Breast epithelium (tissue), 4 donors: ENCODE measurements at regions not wholly inside any gene's neighbourhood (a gene's known extent, or its start where the extent isn't known, plus 50 kb on each side); places are given as distances from the start of the nearest gene placed in this dataset.
"Not testable (repeated sequence)": the region's sequence is repeated elsewhere in the genome, so short reads cannot be mapped to it uniquely, and the experiment has no call there.

Source experiments
- DNase-seq, 2 donors: peaks; one replicate each; pipeline ENCODE4 v3.0.0-alpha.2; 2019; ENCODE audit warnings: low spot score in 2 of 2
- H3K27ac ChIP-seq, 2 donors: fragments of 200-600 bp; sonication (generic) in 1 of 2; one replicate each; pipeline ENCODE4 v1.5.1; 2016 to 2019; ENCODE audit warnings: mild to moderate bottlenecking in 1 of 2
- H3K27me3 ChIP-seq, 2 donors: fragments of 200-600 bp; sonication (generic) in 1 of 2; one replicate each; pipeline versions ENCODE4 v1.5.1 to v1.6.0; 2017 to 2019; ENCODE audit warnings: control low read depth in 1 of 2, mild to moderate bottlenecking in 1 of 2
- H3K36me3 ChIP-seq: fragments of 200-600 bp; one replicate; pipeline ENCODE4 v1.5.1; 2019
- H3K4me1 ChIP-seq, 2 donors: fragments of 200-600 bp; sonication (generic); one replicate each; pipeline ENCODE4 v1.5.1; 2016 to 2019; ENCODE audit warnings: control low read depth in 1 of 2
- H3K4me3 ChIP-seq, 3 donors: fragments of 200-600 bp; sonication (generic); 1 replicate in 2 of 3; 2 replicates in 1 of 3; pipeline ENCODE4 v1.5.1; 2016 to 2019; ENCODE audit warnings: mild to moderate bottlenecking in 3 of 3, moderate library complexity in 2 of 3
- H3K9me3 ChIP-seq, 2 donors: fragments of 200-600 bp; sonication (generic) in 1 of 2; one replicate each; pipeline ENCODE4 v1.5.1; 2016 to 2019; ENCODE audit warnings: control low read depth in 1 of 2
- POLR2A ChIP-seq: fragments of 450-650 bp; IDR thresholded peaks from one replicate; pipeline ENCODE4 v1.6.1; 2016; ENCODE audit warnings: antibody characterized with exemption, mild to moderate bottlenecking, moderate library complexity
- POLR2AphosphoS5 ChIP-seq, 3 donors: sonication (generic); formaldehyde crosslinking; IDR thresholded peaks; one replicate each; pipeline ENCODE4 v1.6.1; 2017; ENCODE audit warnings: antibody characterized with exemption in 3 of 3
- intact Hi-C: fragments of 100-400 bp; cut with DNase I; formaldehyde crosslinking; loops from one replicate; pipeline ENCODE4 v1.15.1; 2023; ENCODE audit warnings: low total_unique reads
- TF ChIP-seq, protein P1 (sequence below), 3 donors: fragments of 450-650 bp; IDR thresholded peaks; one replicate each; pipeline ENCODE4 v1.5.1; 2016 to 2017; ENCODE audit warnings: antibody characterized with exemption in 3 of 3, mild to moderate bottlenecking in 3 of 3, moderate library complexity in 3 of 3

DNA sequence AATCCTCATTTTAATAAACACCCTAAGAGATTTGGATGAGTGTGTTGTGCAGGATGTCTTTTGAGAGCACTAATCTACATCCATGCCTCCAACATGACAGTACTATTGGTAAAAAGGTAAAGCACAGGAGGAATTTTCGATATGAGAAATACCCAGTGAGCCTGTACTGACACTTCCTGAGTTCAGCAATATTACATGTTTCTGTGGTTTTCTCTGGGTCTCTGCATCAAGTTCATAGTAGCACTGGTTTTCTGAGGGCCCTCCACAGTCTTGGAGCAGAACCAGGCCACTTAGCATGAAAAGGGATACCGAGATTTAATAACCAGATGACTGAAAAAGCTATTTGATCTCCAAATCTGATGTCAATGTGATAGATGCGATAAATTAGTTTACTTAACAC is 524.1 kb downstream of the TMEM38B start:
- no peaks in the 10 kb centered on the region for H3K27me3 ChIP-seq
- no peak overlapping the region for H3K4me3 ChIP-seq
- H3K9me3 ChIP-seq: no peaks in the 10 kb centered on the region
- TF ChIP-seq POLR2AphosphoS5 (IDR thresholded peaks at IDR 0.05) (no peak), POLR2A (no peak)
- TF ChIP-seq, protein P1, sequence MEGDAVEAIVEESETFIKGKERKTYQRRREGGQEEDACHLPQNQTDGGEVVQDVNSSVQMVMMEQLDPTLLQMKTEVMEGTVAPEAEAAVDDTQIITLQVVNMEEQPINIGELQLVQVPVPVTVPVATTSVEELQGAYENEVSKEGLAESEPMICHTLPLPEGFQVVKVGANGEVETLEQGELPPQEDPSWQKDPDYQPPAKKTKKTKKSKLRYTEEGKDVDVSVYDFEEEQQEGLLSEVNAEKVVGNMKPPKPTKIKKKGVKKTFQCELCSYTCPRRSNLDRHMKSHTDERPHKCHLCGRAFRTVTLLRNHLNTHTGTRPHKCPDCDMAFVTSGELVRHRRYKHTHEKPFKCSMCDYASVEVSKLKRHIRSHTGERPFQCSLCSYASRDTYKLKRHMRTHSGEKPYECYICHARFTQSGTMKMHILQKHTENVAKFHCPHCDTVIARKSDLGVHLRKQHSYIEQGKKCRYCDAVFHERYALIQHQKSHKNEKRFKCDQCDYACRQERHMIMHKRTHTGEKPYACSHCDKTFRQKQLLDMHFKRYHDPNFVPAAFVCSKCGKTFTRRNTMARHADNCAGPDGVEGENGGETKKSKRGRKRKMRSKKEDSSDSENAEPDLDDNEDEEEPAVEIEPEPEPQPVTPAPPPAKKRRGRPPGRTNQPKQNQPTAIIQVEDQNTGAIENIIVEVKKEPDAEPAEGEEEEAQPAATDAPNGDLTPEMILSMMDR (IDR thresholded peaks at IDR 0.05): no peak
- no peak overlapping the region for H3K27ac ChIP-seq
- DNase-seq: no peak
- no peaks in the 10 kb centered on the region for H3K4me1 ChIP-seq
- H3K36me3 ChIP-seq: no peaks in the 10 kb centered on the region
- intact Hi-C loops: no loop called here

DNA sequence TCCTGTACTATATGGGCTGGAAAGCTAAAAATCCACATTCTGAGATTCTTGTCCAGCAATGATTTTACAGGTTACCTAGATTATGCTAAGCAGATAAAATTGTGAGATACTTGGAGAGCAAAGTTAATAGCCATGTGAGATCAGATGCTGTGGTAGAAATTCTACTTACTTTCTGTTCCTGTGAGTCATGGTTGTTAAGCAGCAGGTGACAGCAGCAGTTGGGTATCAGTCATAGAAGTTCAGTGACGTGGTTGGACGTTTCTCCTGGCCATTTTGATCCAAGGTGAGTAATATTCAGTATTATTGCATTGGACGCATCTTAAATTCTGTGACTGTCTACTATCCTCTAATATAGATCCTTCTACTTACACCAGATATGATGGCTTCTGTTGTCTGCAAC is 524.5 kb downstream of the TMEM38B start:
- Histone ChIP-seq H3K27ac (no peak overlapping the region), H3K9me3 (no peaks in the 10 kb centered on the region), H3K27me3 (no peaks in the 10 kb centered on the region), H3K36me3 (no peaks in the 10 kb centered on the region), H3K4me1 (no peaks in the 10 kb centered on the region), H3K4me3 (no peak overlapping the region)
- intact Hi-C loops: no loop called here
- TF ChIP-seq, protein P1 (IDR thresholded peaks at IDR 0.05): no peak
- TF ChIP-seq POLR2AphosphoS5 (IDR thresholded peaks at IDR 0.05) (no peak), POLR2A (no peak)
- no peak for DNase-seq

DNA sequence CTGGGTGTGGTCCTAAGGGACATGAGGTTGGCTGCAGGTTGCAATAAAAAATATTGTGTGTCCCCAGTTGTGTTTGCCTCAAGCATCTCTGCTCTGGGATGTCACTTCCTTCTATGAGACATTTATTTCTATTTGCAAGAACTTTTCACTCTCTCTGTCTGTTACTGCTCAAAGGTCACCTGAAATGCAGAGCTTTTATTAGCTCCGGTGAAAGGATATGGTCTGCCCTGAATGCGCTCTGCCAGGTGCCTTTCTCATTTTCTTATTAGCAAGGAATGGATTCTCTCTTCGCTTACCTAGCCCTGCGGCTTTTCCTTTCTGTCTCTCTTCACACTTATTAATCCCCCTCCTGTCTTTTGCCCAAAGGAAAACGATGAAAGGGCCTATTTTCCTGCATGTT is 526.1 kb downstream of the TMEM38B start:
- intact Hi-C loops: no loop called here

DNA sequence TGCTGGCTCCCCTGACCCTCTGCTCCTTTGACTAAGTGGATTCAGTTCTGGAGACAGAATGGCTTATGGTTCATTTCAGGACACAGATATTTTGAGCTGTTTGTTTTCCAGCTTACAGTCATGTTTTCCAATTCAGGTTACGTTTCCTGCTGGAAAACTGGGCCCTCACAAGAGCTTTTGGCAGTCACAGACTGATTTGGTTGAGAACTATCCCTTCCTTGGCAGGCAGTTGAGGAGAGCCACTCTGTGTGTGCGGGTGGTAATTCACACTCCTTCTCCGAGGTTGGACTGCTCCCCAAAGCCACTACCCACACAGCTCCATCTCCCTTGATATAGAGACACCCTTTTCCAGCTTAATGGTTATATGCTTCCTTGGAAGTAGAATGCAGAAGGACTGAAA is 534.5 kb downstream of the TMEM38B start:
- no peaks in the 10 kb centered on the region for H3K9me3 ChIP-seq
- no peak overlapping the region for H3K27ac ChIP-seq
- no peak for DNase-seq
- no peaks in the 10 kb centered on the region for H3K27me3 ChIP-seq
- no peaks in the 10 kb centered on the region for H3K4me1 ChIP-seq
- TF ChIP-seq POLR2AphosphoS5 (IDR thresholded peaks at IDR 0.05) (no peak), POLR2A (no peak)
- TF ChIP-seq, protein P1 (IDR thresholded peaks at IDR 0.05): no peak
- H3K36me3 ChIP-seq: no peaks in the 10 kb centered on the region
- H3K4me3 ChIP-seq: no peak overlapping the region
- intact Hi-C loops: no loop called here

More for the DNA sequence above, 526.1 kb downstream of the TMEM38B start:
- Histone ChIP-seq H3K27ac (no peak overlapping the region), H3K9me3 (no peaks in the 10 kb centered on the region), H3K36me3 (no peaks in the 10 kb centered on the region), H3K27me3 (no peaks in the 10 kb centered on the region), H3K4me1 (no peaks in the 10 kb centered on the region), H3K4me3 (no peak overlapping the region)
- TF ChIP-seq POLR2AphosphoS5 (IDR thresholded peaks at IDR 0.05): no peak
- TF ChIP-seq, protein P1 (IDR thresholded peaks at IDR 0.05): no peak
- TF ChIP-seq POLR2A: no peak
- DNase-seq: no peak

DNA sequence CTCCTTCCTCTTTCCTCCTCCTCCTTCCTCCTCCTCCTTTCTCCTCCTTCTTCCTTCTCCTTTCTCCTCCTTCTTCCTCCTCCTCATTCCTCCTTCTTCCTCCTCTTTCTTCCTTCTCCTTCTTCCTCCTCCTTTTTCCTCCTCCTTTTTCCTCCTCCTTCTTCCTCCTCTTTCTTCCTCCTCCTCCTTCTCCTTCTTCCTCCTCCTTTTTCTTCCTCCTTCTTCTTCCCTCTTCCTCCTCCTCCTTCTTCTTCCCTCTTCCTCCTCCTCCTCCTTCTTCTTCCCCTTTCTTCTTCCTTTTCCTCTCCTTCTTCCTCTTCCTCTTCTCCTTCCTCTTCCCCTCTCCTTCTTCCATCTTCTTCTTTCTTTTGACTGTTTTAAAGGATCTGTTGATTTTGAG is 538.8 kb downstream of the TMEM38B start:
- TF ChIP-seq, protein P1 (IDR thresholded peaks at IDR 0.05): no peak
- no peak for DNase-seq
- no peaks in the 10 kb centered on the region for H3K36me3 ChIP-seq
- H3K9me3 ChIP-seq: no peaks in the 10 kb centered on the region
- H3K4me1 ChIP-seq: no peaks in the 10 kb centered on the region
- no peak overlapping the region for H3K4me3 ChIP-seq
- no peak overlapping the region for H3K27ac ChIP-seq
- H3K27me3 ChIP-seq: no peaks in the 10 kb centered on the region
- intact Hi-C loops: no loop called here

DNA sequence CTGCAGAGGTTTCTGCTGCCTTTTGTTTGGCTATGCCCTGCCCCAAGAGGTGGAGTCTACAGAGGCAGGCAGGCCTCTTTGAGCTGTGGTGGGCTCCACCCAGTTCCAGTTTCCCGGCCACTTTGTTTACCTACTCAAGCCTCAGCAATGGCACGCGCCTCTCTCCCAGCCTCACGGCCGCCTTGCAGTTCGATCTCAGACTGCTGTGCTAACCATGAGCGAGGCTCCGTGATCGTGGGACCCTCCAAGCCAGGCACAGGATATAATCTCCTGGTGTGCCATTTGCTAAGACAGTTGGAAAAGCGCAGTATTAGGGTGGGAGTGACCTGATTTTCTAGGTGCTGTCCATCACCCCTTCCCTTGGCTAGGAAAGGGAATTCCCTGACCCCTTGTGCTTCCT is 566.6 kb downstream of the TMEM38B start:
- H3K9me3 ChIP-seq, H3K27me3 ChIP-seq, DNase-seq, H3K27ac ChIP-seq, H3K4me3 ChIP-seq, H3K4me1 ChIP-seq, intact Hi-C loops, H3K36me3 ChIP-seq: not testable (repeated sequence)
